Kidney epithelial cell (primary cell): ENCODE measurements at regions not wholly inside any gene's neighbourhood (a gene's known extent, or its start where the extent isn't known, plus 50 kb on each side); places are given as distances from the start of the nearest gene placed in this dataset.

Experiments
- DNase-seq: peaks from one replicate; pipeline ENCODE4 v3.0.0-alpha.2; 2010; ENCODE audit warnings: low read depth
- H3K27me3 ChIP-seq: 2 replicates; pipeline ENCODE4 v1.6.0; 2011; ENCODE audit warnings: low read length; ENCODE audit not compliant: control insufficient read depth, insufficient read depth
- H3K36me3 ChIP-seq: 2 replicates; pipeline ENCODE4 v1.5.1; 2011; ENCODE audit warnings: low read length; ENCODE audit not compliant: control insufficient read depth, insufficient read depth
- H3K4me3 ChIP-seq: 2 replicates; pipeline ENCODE4 v1.5.1; 2011; ENCODE audit warnings: low read depth, mild to moderate bottlenecking, control low read depth, low read length
- CTCF ChIP-seq: IDR thresholded peaks from 2 replicates; pipeline ENCODE4 v1.5.1; 2011; ENCODE audit warnings: mild to moderate bottlenecking, moderate library complexity, low read length, control low read depth, inconsistent platforms; ENCODE audit not compliant: insufficient read depth, poor library complexity, severe bottlenecking

- peak; percentile 16 for DNase-seq
- Histone ChIP-seq H3K4me3 (no peak overlapping the region), H3K36me3 (no peaks in the 10 kb centered on the region), H3K27me3 (no peaks in the 10 kb centered on the region)
- no peak for TF ChIP-seq CTCF
These were observed 336.0 kb downstream of the SHANK2 start for GRCh38 chr11:70916351-70916750.

GRCh38 chr11:70918242-70918641 lies 334.1 kb downstream of the SHANK2 start:
- no peak for DNase-seq
- Histone ChIP-seq H3K27me3 (no peaks in the 10 kb centered on the region), H3K4me3 (no peak overlapping the region), H3K36me3 (no peaks in the 10 kb centered on the region)
- no peak for TF ChIP-seq CTCF

- Histone ChIP-seq H3K27me3 (no peaks in the 10 kb centered on the region), H3K4me3 (no peak overlapping the region), H3K36me3 (no peaks in the 10 kb centered on the region)
- no peak for DNase-seq
- TF ChIP-seq CTCF: no peak
These were observed 330.6 kb downstream of the SHANK2 start for GRCh38 chr11:70921804-70922203.

GRCh38 chr11:70924108-70924507 lies 328.3 kb downstream of the SHANK2 start:
- Histone ChIP-seq H3K27me3 (no peaks in the 10 kb centered on the region), H3K4me3 (no peak overlapping the region), H3K36me3 (no peaks in the 10 kb centered on the region)
- DNase-seq: no peak
- TF ChIP-seq CTCF: no peak

GRCh38 chr11:70925238-70925637 lies 327.1 kb downstream of the SHANK2 start:
- Histone ChIP-seq H3K4me3 (no peak overlapping the region), H3K27me3 (no peaks in the 10 kb centered on the region), H3K36me3 (no peaks in the 10 kb centered on the region)
- DNase-seq: no peak
- TF ChIP-seq CTCF: no peak

- Histone ChIP-seq H3K4me3 (no peak overlapping the region), H3K27me3 (no peaks in the 10 kb centered on the region), H3K36me3 (no peaks in the 10 kb centered on the region)
- no peak for DNase-seq
- no peak for TF ChIP-seq CTCF
These were observed 325.7 kb downstream of the SHANK2 start for GRCh38 chr11:70926543-70927201.
